NCI-H2029 (cell line): ENCODE measurements at regions not wholly inside any gene's neighbourhood (a gene's known extent, or its start where the extent isn't known, plus 50 kb on each side); places are given as distances from the start of the nearest gene placed in this dataset.

Source experiments
- DNase-seq: peaks from one replicate; lab custom pipeline; 2025; lab: John Stamatoyannopoulos, UW

DNA sequence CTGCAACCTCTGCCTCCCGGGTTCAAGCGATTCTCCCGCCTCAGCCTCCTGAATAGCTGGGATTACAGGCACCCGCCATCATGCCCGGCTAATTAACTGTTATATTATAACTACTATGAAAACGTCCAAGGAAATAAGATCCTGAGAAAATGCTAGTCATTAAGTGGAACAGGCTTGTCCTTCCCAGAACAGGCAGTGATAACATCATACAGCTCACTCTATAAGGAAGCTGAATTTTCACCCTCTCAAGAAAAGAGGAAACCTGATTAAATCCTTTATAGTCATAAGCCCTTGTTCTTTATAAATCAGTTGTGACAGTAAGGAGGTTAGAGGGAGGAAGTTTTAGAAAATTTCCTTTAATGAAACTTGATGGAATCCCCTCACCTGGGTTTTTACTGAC is 163.9 kb upstream of the CLINT1 start:
- DNase-seq = no peak

DNA sequence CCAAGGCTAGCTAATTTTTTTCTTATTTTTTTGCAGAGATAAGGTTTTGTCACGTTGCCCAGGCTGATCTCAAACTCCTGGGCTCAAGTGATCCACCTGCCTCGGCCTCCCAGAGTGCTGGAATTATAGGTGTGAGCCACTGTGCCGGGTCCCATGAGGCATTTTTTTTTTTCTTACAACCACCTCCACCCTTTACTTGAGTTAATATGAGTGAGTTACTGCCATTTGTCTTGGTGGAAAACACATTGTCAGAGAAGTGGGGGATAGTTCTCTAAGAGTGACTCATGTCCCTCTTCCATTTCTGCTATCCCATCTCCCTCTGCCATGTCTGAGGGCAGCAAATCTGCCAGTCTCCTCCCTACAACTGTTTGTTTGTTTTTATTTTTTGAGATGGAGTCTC is 163.4 kb upstream of the CLINT1 start:
- DNase-seq = no peak

DNA sequence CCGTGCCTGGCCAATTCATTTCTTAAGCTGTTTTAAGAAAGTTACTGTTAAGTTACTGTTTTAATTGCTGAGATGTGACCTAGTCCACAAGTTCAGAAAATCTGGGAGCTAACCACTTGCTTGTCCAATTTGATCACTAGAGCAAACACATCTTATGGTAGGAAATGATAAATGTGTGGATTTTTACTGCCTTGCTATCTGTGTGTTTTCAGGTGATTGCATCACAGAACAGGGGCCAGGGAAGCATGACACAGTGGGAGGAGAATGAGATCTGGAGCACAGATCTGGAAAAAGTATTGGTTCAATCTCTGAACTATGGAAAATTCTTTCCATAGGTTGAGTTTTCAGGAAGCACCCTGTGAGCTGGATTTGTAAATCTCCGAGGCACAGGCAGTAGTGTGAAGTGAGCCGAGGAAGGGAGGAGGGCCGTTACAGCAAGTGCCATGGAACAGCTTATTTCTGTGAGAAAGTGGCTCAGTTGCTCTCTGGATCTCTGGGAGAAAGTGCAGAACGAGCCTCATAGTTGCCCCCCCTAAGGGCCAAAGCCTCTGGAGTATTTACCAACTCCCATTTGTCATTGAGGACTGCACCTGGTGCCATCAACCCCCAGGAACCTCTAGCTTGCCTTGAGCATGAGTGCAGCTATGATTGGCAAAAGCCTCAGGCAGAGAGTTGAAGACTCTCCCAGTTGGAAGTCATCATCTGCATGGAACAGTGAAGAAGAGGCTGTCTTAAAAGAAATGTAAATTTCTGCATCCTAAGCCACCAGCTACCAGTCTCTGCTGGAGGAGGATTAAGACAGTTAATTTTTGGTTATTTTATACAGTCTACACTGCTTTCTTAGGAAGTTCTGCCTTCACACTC is 161.8 kb upstream of the CLINT1 start:
- DNase-seq = no peak

DNA sequence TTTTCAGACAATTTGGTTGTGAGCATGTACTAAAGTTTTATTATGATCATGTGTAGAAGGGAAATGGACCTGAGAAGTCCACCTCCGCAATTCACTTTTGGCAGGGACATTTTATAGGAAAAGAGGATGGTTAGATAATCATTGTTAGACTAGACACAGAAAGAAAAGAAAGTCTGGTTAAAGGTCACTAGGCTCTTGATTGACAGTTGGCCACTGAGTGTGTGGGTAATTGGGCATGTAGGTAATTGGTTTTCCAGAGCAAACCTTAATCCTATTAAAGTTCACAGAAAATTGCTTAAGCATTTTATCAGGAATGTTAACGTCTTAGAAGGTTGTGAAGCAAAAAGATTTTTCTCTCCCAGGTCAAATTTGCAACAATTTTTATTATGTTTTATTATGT is 158.5 kb upstream of the CLINT1 start:
- no peak for DNase-seq

DNA sequence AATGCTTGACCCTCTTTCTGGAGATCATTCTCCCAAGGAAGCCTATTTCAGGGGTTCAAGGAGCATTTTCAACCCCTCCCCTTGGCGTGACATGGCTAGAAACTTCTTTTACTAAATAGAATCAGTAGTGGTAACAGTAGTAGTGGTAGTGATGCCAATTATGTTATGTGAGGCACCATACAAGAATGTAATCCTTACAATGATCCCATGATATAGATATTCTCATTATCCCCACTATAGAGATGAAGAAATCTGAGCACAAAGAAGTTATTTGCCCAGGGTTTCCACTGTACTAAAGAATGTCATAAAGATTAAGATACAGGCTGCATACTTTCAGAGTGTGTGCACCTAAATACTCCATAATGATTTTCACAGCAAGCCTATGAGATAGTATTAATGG is 155.4 kb upstream of the CLINT1 start:
- no peak for DNase-seq

DNA sequence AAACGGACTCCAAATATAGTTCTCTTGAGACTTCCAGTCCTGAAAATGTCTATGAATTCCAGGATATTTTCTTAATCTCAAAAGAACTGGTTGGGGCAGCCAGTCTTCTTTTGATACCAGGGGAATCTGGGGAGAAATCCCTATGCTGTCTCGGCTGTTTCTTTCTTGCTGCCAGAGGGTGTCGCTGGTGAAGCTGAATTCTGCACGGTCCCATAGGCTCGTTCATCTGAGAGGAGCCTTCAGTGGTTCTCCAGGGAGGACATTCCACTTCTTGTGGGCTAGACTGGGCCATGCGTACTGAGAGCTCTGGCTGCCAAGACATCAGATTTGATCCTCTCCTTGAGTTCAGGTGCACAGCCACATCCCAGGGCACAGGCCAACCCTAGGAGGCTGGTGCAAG is 155.0 kb upstream of the CLINT1 start:
- DNase-seq = no peak

DNA sequence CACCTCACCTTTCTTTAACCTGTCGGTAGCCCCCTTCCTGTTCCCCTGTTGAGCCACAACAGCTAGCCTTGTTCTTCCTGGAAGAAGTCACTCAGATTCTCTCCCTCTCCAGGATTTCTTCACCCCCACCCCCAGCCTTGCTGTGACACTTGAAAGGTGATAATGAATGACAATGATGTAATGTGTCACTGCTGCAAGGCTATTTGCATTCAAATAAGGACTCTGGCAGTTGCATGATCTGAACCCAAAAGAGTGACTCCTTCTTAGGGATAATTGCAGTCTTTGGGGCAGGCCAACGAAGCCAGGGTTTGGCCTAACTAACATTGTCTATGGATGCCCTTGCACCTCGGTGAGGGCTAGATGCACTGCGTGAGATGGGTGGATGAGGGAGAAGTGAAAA is 154.4 kb upstream of the CLINT1 start:
- no peak for DNase-seq

DNA sequence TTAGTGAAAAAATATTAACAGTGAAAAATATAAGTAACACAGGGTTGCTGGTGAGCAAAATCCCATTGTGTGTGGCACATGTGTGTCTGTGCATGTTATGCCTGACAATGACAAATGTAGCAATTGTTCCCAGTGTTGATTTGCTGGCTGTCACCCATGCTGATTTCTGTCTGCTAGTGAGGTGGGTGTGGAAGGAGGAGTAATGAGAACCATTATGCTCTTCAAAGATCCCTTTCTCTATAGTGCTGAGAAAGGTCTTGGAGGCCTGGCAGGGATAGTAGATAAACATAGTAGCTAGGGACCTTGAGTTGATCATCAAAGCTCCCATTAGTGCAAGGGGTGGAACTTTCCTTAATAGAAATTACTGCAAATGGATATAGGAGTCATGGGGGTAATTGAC is 152.5 kb upstream of the CLINT1 start:
- no peak for DNase-seq

DNA sequence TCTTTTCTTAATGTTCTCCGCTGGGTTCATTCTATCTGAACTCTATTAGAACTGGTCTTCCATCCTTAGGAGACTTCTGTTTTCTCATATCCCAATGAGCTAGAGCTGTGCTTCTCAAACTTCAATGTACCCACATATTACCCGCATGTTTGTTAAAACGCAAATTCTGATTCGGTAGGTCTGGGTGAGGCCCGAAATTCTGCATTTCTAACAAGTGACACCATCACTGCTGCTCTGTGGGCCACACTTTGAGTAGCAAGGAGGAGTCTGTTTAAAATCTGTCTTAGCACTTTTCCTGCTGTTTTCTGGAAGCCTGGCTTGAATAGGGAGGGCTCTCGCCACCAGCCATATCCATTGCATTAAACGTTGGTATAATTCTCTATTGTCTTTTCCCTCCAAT is 151.9 kb upstream of the CLINT1 start:
- no peak for DNase-seq

DNA sequence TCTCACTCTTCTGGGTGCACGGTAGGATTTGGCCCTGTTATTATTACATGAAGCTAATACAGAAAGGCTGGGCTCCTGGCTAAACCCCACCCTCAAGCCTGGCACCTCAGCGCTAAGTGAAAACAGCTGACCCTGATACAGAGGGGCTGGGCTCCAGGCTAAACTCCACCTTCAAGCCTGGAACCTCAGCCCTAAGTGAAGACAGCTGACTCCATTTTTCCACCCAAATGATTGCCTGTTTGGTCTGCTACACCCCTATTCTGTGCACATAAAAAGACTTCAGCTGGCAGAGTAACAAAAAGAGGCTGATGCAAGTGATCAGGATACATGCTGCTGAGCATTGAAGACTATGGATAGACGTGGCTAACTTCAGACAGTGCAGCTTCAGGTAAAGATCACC is 148.4 kb upstream of the CLINT1 start:
- no peak for DNase-seq

DNA sequence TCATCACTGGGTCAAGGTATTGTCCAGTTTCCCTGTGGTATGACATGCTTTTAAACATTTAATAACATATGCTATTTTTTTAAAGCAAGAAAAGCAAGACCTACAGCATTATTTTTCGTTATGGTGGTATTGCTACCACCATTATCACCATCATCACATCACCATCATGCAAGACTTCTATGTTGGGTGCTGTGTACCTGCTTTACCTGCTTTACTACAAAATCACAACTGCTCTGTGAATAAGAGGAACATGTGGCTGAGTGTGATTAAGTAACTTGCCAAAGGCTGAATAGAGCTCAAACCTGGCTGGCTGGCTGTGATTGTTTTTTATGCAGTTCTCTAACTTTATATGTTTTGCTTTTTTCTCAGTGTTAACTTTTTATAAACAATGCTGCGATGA is 140.8 kb upstream of the CLINT1 start:
- no peak for DNase-seq

DNA sequence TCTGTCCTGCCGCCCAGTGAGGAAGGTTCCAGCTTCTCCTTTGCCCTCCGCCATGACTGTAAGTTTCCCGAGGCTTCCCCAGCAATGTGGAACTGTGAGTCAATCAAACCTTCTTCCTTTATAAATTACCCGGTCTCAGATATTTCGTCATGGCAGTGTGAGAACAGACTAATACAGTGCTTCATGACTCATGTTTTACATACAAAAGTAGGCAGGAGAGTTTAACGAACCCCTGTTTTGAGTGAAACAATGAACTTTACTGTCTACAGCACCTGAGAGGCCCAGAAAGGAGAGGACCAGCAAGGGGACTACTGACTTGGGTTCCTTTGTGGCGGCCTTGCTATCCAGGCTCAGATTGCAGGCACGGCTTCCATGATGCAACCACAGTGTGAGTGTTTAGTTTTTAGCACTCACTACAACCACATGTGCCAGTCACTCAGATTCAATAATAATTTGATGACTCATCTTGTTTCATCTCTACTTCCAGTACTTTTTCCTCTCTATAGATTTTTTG is 139.1 kb upstream of the CLINT1 start:
- no peak for DNase-seq

DNA sequence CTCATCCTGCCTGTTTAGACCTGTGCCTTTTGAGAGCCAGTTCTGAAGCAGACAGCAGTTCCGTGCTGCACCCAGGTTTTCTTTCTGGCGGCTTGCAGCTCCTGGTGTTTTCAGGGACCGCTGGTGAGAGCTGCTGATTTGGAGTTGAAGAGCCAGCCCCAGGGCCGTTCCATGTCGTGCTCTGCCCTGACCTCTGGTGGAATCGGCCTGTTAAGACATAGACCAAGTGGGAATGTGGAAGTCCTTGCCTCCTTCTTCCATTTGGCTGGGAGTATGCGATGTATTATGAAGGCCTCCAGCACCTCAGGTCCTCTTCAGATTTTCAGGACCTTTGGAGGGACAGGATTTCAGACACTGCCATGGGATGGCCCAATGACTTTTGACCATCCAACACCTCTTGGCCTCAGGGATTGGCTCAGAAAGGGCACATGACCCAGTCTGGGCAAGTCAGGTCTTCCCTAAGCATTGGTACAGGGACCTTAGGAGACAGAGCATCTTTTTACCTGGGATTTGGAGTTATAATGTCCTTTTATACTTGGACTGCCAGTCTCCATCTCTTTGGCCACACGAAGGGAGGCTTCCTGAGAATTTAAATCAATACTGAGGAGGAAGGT is 136.1 kb upstream of the CLINT1 start:
- peak; percentile 28 for DNase-seq

DNA sequence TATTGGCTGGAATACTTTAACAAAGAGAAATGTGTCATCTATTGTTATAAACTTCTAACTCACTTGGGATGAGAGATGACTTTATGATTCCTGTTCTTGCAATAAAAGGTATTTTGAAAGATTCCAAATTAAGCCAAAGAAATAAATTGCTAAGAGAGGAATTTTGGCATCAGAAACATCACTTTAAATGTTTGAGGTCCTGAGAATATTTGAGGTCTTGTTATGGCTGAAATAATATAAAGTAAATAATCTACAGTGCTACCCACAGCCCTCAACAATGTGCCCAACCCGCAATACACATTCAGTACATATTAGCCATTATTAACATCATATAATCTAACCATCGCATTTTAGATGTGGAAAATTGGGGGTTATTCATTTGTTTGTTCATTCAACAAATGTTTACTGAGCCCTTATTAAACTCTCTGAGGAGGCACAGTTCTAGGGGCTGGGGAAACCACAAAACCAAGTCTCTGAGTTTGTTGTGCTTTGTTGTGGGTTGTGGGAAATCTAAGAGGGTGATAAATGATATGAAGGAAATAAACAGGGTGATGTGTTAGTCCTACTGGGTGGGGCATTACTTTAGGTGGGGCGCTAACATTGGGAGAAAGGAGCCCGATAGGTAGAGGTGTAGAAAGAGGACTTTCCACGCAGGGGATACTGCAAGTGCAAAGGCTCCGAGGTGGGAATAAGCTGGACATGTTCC is 135.2 kb upstream of the CLINT1 start:
- no peak for DNase-seq

DNA sequence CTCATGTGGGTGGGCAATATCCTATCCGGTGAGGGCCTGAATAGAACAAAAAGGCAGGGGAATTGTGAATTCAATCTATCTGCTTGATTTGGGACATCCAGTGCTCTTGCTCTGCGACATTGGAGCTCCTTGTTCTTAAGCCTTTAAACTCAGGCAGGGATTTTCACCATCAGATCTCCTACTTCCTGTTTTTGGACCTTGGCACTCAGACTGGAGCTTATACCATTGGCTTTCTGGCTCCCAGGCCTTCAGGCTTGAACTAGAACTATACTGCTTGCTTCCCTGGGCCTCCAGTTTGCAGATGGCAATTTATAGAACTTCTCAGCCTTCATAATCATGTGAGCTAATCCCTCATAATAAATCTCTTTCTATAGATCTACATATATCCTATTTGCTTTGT is 134.3 kb upstream of the CLINT1 start:
- no peak for DNase-seq

DNA sequence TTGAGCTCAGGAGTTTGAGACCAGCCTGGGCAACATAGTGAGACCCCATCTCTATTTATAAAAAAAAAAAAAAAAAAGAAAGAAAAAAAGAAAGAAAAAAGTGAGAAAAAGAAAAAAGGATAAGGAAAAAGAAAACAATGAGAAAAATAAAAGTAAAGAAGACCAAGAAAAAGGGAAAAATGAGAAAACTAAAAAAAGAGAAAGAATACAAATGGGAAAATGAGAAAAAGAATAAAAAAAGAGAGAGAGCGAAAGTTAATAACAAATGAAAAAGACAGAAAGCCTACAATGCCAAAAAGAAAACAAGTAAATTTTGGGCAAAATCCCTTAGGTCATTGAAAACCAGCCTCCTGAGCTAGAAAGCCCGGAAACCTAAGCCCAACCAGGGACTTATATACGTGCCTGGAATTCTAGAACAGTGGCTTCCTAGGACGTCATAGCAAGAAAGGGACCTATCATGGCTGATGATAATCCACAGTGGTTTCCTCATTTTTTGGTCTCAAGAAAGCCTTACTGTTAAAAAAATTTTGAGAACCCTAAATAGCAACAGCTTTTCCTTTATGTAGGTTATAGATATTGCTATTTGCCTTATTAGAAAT is 131.7 kb upstream of the CLINT1 start:
- no peak for DNase-seq

DNA sequence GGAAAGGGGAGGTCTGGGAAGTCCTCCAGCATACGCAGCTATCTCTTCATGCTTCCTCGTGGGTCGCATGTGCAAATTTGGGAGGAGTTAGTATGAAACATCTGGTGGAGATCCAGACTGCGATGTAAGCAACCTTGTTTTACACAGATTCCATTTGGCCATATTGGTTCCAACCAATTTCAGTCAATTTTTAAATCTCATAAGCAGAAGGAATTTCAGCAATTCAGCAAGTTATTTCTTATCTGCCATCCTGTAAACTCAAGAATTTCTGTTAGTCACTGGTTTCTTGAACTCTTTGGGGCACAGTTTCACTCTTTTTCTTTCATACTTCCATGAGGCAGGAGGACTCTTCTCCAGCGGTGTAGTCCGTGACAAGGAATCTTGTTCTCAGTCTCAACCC is 130.4 kb upstream of the CLINT1 start:
- DNase-seq = no peak

DNA sequence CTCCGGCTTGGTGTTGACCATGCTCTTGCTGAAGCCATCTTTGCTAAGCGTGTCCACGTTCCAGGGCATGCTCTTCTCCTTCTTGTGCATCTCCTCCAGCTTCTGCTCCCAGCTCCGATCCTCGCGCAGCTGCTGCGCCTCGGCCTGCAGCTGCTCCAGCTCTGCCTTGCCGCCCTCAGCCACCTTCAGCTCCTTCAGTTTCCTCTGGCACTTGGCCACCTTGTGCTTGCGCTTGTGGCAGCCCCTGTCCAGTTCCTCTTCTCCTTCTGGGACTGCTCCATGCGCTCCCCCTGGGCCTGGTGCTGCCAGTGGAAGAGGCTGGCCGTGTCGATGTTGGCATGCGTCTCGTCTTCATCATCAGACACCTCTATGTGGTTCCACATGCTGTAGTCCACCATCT is 128.3 kb upstream of the CLINT1 start:
- peak; percentile 47 for DNase-seq

DNA sequence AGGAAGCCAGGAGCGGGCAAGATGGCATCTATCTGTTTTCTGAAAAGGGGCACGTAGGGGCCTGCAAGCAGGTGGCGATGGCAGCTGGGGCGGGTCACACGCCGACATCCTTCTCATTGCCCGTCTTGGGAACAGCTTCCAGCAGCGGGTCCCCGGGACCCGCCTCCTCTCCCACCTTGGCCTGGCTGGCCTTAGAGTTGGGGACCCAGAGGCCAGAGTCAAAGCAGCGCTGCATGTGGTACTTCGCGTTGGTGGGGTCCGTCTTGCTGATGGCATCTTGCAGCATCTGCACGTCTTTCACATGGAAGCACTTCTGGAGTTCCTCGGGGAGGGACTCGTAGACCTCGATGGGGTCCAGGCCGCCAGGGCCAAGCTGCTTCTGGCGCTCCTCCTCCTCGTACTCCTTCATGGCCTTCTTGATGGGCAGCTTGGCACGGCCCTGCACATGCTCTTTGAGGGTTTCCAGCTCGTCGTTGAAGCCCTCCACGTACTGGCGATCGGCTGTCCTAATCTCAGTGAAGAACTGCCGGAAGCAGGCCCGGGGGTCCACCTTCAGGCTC is 127.6 kb upstream of the CLINT1 start:
- no peak for DNase-seq

DNA sequence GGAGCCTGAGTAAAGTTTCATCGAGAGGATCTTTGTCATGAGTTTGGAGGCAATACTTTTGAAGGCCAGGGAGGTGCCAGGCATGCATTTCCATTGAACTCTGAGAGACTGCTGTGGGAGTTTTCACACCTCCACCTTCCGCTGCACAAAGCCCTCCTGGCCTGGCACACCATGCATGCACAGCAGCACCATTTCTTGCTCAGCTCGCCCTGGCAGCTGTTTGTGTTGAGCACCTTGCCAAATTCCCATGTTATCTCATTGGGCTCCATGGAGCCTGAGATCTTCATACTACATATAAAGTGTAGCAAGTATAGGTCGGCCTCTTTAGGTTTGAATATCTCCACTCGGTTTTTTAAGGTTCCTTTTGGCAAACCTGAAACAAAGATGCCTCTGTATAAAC is 125.7 kb upstream of the CLINT1 start:
- no peak for DNase-seq

DNA sequence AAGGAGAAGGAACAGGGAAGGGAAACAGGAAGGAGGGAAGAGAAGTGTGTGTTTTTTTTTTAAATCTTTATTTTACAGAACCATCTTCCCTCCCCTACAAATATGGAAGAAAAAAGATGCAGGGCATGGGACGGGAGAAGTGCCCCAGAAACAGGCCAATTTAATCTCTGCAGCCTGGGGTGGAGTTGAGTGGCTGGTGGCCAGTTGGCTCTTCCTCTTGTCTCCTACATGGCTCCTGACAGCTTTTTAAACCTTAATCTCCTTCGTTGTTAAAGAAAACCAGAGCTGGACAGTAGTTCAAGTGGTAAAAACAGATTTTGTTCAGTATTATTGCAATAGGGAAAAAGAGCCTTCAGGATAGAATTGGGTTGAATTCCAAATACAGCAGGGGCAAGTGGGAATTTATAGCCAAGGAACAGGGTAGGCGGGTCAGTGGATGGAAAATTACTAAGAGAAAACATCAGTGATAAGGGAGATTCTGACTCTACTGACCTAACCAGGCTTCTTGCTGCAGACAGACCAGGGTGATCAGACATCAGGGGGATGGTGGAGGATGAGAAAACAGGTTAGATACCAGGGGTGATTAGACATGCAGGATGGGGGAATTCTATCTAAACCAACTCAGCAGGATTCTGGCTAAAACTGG is 125.1 kb upstream of the CLINT1 start:
- no peak for DNase-seq

DNA sequence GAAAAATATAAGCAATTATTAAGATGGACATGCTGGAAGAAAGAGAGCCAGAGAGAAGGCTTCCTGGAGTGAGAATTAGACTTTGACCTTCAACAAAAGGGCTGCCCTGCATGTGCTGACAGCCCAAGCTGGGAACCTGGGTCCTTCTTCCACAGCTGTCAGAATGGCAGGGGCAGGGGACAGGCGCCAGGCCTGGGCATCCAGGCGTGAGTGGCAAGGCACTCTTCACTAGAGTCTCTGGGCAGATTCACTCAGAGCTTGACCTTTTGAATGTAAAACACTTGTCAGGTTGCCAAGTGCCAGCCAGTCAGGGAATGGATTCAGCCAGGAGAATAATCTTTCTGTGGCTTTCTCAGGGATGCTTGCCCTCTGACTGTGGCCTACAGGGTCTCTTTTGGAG is 119.1 kb upstream of the CLINT1 start:
- no peak for DNase-seq
